ENCODE measurements at regions not wholly inside any gene's neighbourhood (a gene's known extent, or its start where the extent isn't known, plus 50 kb on each side); places are given as distances from the start of the nearest gene placed in this dataset.

- Histone ChIP-seq H3K9ac (ENCODE audit: low read length) (no peak overlapping the region), H3K36me3 (ENCODE audit: control insufficient read depth, insufficient read depth, low read length, severe bottlenecking) (no peaks in the 10 kb centered on the region), H3K4me3 (ENCODE audit: low read length) (no peak overlapping the region), H3K27me3 (replicated peaks; ENCODE audit: control insufficient read depth, insufficient read depth, low read length) (no peaks in the 10 kb centered on the region), H3K4me1 (ENCODE audit: control insufficient read depth, insufficient read depth, low read length) (peaks cover 26% of the 10 kb centered on the region), H3K9me3 (ENCODE audit: control insufficient read depth, low read length) (no peaks in the 10 kb centered on the region)
- DNase-seq (ENCODE audit: low read depth): no peak
Measured at GRCh38 chr20:50270034-50270395, 79.4 kb downstream of the CEBPB start.

GRCh38 chr20:50270569-50270968 lies 79.9 kb downstream of the CEBPB start:
- Histone ChIP-seq H3K9ac (ENCODE audit: low read length) (no peak overlapping the region), H3K4me3 (ENCODE audit: low read length) (no peak overlapping the region), H3K27me3 (replicated peaks; ENCODE audit: control insufficient read depth, insufficient read depth, low read length) (no peaks in the 10 kb centered on the region), H3K9me3 (ENCODE audit: control insufficient read depth, low read length) (no peaks in the 10 kb centered on the region), H3K4me1 (ENCODE audit: control insufficient read depth, insufficient read depth, low read length) (peaks cover 26% of the 10 kb centered on the region), H3K36me3 (ENCODE audit: control insufficient read depth, insufficient read depth, low read length, severe bottlenecking) (no peaks in the 10 kb centered on the region)
- DNase-seq (ENCODE audit: low read depth): no peak

- no peaks in the 10 kb centered on the region for H3K36me3 ChIP-seq (ENCODE audit: control insufficient read depth, insufficient read depth, low read length, severe bottlenecking)
- no peak overlapping the region for H3K9ac ChIP-seq (ENCODE audit: low read length)
- DNase-seq (ENCODE audit: low read depth): no peak
- no peak overlapping the region for H3K4me3 ChIP-seq (ENCODE audit: low read length)
- H3K27me3 ChIP-seq (replicated peaks; ENCODE audit: control insufficient read depth, insufficient read depth, low read length): no peaks in the 10 kb centered on the region
- peaks cover 26% of the 10 kb centered on the region for H3K4me1 ChIP-seq (ENCODE audit: control insufficient read depth, insufficient read depth, low read length)
- no peaks in the 10 kb centered on the region for H3K9me3 ChIP-seq (ENCODE audit: control insufficient read depth, low read length)
Measured at GRCh38 chr20:50271176-50271575, 80.5 kb downstream of the CEBPB start.

GRCh38 chr20:50271612-50272011 lies 81.0 kb downstream of the CEBPB start:
- Histone ChIP-seq H3K4me1 (ENCODE audit: control insufficient read depth, insufficient read depth, low read length) (peaks cover 21% of the 10 kb centered on the region), H3K27me3 (replicated peaks; ENCODE audit: control insufficient read depth, insufficient read depth, low read length) (no peaks in the 10 kb centered on the region), H3K9ac (ENCODE audit: low read length) (no peak overlapping the region), H3K36me3 (ENCODE audit: control insufficient read depth, insufficient read depth, low read length, severe bottlenecking) (no peaks in the 10 kb centered on the region), H3K9me3 (ENCODE audit: control insufficient read depth, low read length) (no peaks in the 10 kb centered on the region), H3K4me3 (ENCODE audit: low read length) (no peak overlapping the region)
- no peak for DNase-seq (ENCODE audit: low read depth)

GRCh38 chr20:50272030-50272723 lies 81.5 kb downstream of the CEBPB start:
- no peaks in the 10 kb centered on the region for H3K9me3 ChIP-seq (ENCODE audit: control insufficient read depth, low read length)
- no peaks in the 10 kb centered on the region for H3K27me3 ChIP-seq (replicated peaks; ENCODE audit: control insufficient read depth, insufficient read depth, low read length)
- H3K4me1 ChIP-seq (ENCODE audit: control insufficient read depth, insufficient read depth, low read length): peaks cover 20% of the 10 kb centered on the region
- H3K4me3 ChIP-seq (ENCODE audit: low read length): no peak overlapping the region
- no peak overlapping the region for H3K9ac ChIP-seq (ENCODE audit: low read length)
- no peak for DNase-seq (ENCODE audit: low read depth)
- no peaks in the 10 kb centered on the region for H3K36me3 ChIP-seq (ENCODE audit: control insufficient read depth, insufficient read depth, low read length, severe bottlenecking)

- Histone ChIP-seq H3K4me1 (ENCODE audit: control insufficient read depth, insufficient read depth, low read length) (peaks cover 20% of the 10 kb centered on the region), H3K9ac (ENCODE audit: low read length) (no peak overlapping the region), H3K36me3 (ENCODE audit: control insufficient read depth, insufficient read depth, low read length, severe bottlenecking) (no peaks in the 10 kb centered on the region), H3K27me3 (replicated peaks; ENCODE audit: control insufficient read depth, insufficient read depth, low read length) (no peaks in the 10 kb centered on the region), H3K9me3 (ENCODE audit: control insufficient read depth, low read length) (no peaks in the 10 kb centered on the region), H3K4me3 (ENCODE audit: low read length) (no peak overlapping the region)
- DNase-seq (ENCODE audit: low read depth): no peak
Measured at GRCh38 chr20:50272724-50273446, 82.3 kb downstream of the CEBPB start.

GRCh38 chr20:50273601-50274491 lies 83.2 kb downstream of the CEBPB start:
- Histone ChIP-seq H3K4me1 (ENCODE audit: control insufficient read depth, insufficient read depth, low read length) (peaks cover 26% of the 10 kb centered on the region), H3K36me3 (ENCODE audit: control insufficient read depth, insufficient read depth, low read length, severe bottlenecking) (no peaks in the 10 kb centered on the region), H3K9me3 (ENCODE audit: control insufficient read depth, low read length) (no peaks in the 10 kb centered on the region), H3K27me3 (replicated peaks; ENCODE audit: control insufficient read depth, insufficient read depth, low read length) (no peaks in the 10 kb centered on the region), H3K9ac (ENCODE audit: low read length) (peak overlapping the region; percentile 16), H3K4me3 (ENCODE audit: low read length) (no peak overlapping the region)
- DNase-seq (ENCODE audit: low read depth): no peak

GRCh38 chr20:50274570-50275430 lies 84.2 kb downstream of the CEBPB start:
- no peaks in the 10 kb centered on the region for H3K9me3 ChIP-seq (ENCODE audit: control insufficient read depth, low read length)
- H3K9ac ChIP-seq (ENCODE audit: low read length): no peak overlapping the region
- H3K4me3 ChIP-seq (ENCODE audit: low read length): no peak overlapping the region
- H3K4me1 ChIP-seq (ENCODE audit: control insufficient read depth, insufficient read depth, low read length): peaks cover 28% of the 10 kb centered on the region
- H3K36me3 ChIP-seq (ENCODE audit: control insufficient read depth, insufficient read depth, low read length, severe bottlenecking): no peaks in the 10 kb centered on the region
- no peaks in the 10 kb centered on the region for H3K27me3 ChIP-seq (replicated peaks; ENCODE audit: control insufficient read depth, insufficient read depth, low read length)
- no peak for DNase-seq (ENCODE audit: low read depth)

GRCh38 chr20:50276119-50277063 lies 85.8 kb downstream of the CEBPB start:
- H3K4me3 ChIP-seq (ENCODE audit: low read length): no peak overlapping the region
- no peaks in the 10 kb centered on the region for H3K27me3 ChIP-seq (replicated peaks; ENCODE audit: control insufficient read depth, insufficient read depth, low read length)
- no peaks in the 10 kb centered on the region for H3K36me3 ChIP-seq (ENCODE audit: control insufficient read depth, insufficient read depth, low read length, severe bottlenecking)
- H3K4me1 ChIP-seq (ENCODE audit: control insufficient read depth, insufficient read depth, low read length): peaks cover 30% of the 10 kb centered on the region
- DNase-seq (ENCODE audit: low read depth): no peak
- no peaks in the 10 kb centered on the region for H3K9me3 ChIP-seq (ENCODE audit: control insufficient read depth, low read length)
- peak overlapping the region; percentile 46 for H3K9ac ChIP-seq (ENCODE audit: low read length)

GRCh38 chr20:50277064-50277415 lies 86.4 kb downstream of the CEBPB start:
- H3K36me3 ChIP-seq (ENCODE audit: control insufficient read depth, insufficient read depth, low read length, severe bottlenecking): no peaks in the 10 kb centered on the region
- H3K4me3 ChIP-seq (ENCODE audit: low read length): no peak overlapping the region
- H3K4me1 ChIP-seq (ENCODE audit: control insufficient read depth, insufficient read depth, low read length): peaks cover 30% of the 10 kb centered on the region
- peak overlapping the region; percentile 46 for H3K9ac ChIP-seq (ENCODE audit: low read length)
- no peaks in the 10 kb centered on the region for H3K9me3 ChIP-seq (ENCODE audit: control insufficient read depth, low read length)
- DNase-seq (ENCODE audit: low read depth): no peak
- H3K27me3 ChIP-seq (replicated peaks; ENCODE audit: control insufficient read depth, insufficient read depth, low read length): no peaks in the 10 kb centered on the region

Data from adipocyte (in vitro differentiated cells).